ENCODE measurements at regions not wholly inside any gene's neighbourhood (a gene's known extent, or its start where the extent isn't known, plus 50 kb on each side); places are given as distances from the start of the nearest gene placed in this dataset.
"Not testable (repeated sequence)": the region's sequence is repeated elsewhere in the genome, so short reads cannot be mapped to it uniquely, and the experiment has no call there.

DNA sequence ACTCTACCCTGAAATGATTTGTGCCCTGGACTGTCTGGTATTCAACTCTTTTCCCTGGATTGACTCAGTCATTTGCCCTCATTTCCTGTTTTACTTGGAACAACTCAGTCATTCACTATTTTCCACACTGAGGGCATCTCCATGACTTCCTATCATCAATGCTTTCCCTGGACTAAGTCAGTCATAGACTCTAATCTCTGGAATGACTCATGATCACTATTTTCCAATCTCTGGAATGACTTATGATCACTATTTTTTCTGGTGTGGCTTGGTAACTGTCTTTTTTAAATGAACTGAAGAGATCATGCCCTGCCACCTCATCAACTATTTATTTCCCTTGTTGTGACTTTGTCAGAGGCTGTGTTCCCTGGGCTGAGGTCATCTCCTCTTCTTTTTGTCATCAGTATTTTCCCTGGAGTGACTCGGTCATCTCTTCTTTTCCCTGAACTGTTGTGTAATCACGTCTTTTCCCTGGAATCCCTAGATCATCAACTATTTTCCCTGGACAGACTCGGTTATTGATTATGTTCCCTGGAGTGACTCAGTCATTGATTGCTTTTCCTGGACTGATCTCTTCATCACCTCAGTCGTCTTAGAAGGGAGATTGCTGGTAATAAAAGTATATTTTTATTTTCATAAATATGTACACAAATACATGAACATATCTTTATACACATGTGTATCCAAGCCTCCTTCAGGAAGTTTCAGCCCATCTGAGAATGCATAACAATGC lies 327.1 kb upstream of the VCX start:
- DNase-seq (ENCODE audit: low read depth), result peak; percentile 4

DNA sequence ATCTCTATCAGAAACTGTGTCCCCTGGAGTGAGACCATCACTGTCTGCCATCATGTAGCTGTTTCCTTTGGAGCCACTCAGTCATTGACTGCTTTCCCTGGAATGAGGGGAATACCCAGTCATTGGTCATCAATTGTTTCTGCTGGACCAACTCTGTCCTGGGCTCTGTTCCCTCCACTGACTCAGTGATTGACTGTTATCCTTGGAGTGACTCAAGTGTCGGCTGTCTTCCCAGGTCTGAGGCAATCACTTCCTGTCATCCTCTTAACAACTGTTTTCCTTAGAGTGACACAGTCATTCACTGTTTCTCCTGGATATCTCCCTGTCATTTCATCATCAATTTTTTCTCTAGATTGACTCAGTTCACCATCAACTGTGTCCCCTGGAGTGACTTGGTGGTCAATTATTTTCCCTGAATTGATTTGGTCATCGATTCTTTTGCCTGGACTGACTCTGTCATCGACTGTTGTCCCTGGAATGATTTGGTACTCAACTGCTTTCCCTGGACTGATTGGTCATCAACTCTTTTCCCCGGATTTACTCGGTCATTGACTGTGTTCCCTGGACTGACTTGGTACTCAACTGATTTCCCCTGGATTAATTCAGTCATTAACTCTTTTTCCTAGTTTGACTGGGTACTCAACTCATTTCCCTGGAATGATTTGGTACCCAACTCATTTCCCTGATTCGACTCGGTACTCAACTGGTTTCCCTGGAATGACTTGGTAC lies 327.9 kb upstream of the VCX start:
- DNase-seq (ENCODE audit: low read depth), result peak; percentile 6

DNA sequence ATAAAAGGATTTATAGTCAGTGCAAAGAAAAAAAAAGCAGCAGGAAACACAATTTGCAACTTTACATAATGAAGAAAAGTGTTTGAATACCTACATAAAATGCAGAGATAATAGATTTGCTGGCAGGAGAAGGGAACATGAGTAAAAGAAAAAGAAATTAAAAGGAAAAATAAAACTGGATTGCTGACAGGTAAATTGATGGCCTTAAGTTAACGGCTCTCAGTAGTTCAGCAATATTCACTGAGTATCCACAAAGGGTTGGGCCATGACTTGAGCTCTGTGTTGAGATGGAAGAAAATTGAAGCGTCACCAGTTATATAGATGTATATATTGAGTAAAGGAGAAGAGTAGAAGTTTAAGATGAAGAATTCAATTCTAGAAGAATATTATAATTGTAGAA lies 330.1 kb upstream of the VCX start:
- no peak for DNase-seq (ENCODE audit: low read depth)

DNA sequence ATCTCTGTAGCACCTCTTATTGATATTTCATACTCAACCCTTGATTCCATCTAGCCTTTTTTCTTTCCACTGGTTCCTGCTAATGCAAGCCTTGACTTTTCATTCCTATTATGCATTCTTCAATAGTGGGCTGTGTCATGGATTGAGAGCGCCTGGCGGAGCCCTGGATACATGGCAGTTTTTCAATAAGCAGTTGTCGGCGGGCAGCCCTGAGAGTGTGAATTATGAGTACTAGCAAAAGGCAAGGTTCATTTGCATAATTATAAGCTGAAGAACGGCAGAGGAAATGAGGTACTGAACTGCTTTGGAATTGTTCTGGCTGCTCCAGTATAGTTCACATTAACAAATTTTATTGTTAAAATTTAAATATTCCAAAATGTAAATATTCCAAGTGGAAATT lies 339.7 kb upstream of the VCX start:
- DNase-seq (ENCODE audit: low read depth), result no peak

DNA sequence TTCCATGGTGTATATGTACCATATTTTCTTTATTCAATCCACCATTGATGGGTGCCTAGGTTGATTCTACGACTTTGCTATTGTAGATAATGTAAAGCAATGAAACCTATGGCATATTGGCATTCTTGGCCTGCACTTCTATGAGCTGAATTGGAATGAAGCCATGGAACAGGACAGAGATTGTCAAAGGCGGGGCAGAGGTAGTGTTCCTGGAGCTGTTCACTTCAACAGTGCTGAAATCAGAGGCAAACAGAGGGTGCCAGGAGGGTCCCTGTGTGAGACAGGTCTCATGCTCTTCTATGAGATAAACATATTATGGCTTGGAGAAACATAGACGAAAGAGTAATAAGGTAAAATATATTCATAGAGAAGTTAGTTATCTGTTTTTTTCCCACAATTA lies 342.6 kb upstream of the VCX start:
- no peak for DNase-seq (ENCODE audit: low read depth)

DNA sequence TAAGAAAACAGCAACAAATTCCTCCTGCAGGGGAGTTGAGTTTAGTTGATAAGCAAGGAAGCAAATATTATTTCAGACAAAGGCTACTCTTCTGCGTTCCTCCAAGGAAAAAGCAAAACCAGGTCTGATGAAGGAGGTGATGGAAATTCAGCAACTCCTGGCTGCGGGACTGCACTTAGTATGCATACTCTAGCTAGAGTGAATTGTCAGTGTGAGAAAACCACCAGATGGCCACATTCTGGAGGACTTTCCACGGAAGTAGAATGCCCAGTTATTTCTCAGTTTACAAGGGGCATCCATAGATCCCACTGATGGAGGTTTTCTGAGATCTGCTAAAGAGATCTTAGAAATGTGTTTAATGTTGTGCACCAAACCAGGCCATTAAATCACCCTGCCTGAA lies 338.6 kb upstream of the PUDP start:
- no peak for DNase-seq (ENCODE audit: low read depth)

DNA sequence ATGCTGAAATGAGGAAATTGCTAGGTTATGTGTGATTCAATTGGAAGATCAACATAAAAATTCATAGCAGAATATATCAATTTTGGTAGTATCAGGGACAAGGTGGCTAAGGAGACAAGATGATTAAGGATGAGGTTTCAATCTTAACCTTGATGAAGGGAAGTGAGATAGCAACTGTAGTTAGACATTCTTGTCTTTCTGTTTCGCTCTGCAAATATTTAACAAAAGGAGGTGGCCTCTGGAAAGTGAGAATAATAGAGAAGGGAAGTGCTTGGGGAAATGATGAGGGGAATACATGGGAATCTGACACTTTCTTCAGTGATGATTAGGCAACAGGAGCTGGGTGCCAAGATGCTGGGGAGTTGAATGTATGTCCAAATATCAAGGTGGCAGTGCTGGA lies 337.1 kb upstream of the PUDP start:
- no peak for DNase-seq (ENCODE audit: low read depth)

DNA sequence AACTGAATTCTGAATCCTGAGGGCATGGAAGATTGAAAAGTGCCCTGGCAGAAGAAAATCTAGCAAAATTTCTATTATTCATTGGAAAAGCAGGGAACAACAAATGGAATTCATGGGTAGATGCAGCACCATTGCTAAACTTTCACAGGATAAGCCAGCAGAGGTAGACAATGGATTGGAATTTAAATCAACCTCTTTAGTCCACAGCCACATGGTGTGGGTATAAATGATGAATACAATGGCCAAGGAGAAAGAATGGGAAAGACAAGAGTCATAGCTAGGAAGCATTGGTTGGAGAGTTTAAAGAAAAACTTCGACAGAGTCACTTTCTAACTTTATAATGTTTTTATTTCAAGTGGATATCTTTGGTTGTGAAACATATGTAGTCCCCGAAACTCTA lies 332.8 kb upstream of the PUDP start:
- DNase-seq (ENCODE audit: low read depth), result no peak

DNA sequence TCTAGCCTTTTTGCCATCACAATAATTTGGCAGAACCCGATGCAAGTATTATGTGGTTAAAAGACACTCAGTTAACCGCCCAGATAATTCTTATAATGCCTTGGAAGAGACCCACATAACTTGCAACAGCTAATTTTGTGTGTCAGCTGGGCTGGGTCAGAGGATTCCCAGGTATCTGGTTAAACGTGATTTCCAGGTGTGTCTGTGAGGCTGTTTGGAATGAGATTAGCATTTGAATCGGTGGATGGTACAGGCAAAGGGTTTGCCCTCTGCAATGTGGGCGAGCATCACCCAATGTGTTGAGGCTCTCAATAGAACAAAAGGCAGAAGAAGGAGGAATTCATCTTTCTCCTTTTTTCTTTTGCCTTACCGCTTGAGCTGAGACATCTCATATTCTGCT lies 314.2 kb upstream of the PUDP start:
- no peak for DNase-seq (ENCODE audit: low read depth)

DNA sequence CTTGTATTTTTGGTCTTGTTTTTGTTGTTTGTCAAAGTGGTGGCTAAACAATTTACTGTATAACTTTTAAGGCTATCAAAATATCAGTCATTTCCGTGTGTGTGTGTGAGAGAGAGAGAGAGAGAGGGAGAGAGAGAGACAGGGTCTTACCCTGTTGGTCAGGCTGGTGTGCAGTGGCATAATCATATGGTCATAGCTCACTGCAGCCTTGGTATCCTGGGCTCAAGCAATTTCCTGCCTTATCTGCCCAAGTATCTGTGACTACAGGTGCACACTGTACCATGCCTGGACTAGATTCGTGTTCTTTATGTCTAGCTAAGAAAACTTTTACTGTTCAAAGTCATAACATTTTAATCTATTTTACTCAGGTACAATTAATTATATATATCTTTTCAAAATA lies 313.1 kb upstream of the PUDP start:
- DNase-seq (ENCODE audit: low read depth), result not testable (repeated sequence)

DNA sequence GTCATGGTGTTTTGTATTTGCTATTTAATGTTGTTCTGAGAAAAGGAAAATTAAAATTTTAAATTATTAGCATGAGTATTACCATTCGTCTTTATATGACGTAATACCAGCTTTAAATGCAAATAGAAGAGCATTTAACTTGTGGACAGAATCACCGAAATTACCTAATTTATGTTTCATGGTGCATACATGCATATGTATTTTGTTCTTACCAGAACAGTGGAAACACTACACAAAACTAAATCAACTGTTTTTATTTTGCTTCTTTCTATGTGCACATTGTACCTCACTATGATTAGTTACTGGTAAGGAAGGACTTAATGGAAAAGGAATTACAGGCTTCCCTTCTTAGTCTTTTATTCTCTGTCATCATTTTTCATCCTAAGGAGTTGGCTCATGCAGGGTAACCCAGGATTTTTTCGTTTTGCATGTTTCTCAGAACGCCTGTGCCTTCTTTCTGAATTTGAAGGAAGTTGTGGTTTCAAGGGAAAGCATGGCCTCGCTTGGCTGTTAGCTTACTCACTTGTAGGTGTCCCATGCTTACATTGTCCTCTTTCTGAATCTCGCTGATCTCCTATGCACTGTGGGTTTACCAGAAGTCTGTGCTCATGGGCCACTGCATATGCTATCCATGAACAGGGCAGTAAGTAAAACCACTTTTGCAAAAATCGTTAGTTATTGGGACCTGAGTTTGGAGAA lies 300.0 kb upstream of the PUDP start:
- no peak for DNase-seq (ENCODE audit: low read depth)

DNA sequence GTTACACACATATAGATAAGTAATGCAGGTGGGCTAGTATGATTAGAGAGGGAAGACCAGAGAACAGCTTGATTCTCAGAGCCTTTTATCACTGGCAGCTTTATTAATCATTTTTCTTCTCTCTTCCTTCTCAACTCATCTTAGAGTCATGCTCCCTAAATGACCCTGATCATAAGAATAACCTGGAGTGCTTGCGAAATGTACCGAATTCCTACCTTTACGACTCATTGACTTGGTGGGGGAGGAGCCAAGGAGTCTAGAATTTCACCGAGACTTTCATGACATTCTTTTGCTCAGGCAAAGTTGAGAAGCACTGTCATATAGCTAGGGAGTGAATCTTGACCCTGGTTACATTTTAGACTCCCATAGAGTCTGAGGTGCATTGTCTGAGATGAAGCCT lies 298.9 kb upstream of the PUDP start:
- DNase-seq (ENCODE audit: low read depth), result no peak

DNA sequence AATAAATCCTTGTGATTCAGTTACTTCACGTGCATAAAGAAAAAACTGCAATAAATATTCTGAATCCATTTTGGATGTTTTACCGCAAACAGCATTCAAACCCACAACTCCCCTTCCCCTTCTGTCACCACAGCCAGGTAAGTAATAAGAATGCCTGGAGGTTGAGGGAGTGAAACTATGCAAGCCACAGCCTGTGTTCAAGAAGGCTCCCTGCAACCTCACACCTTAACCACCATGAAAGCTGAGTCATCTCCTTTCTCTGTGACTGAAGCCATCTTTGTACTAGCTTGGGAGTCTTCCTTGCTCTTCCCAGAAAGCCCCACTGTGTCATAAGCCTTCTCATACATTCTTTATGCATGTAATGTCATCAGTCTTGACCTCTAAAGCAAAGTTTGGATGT lies 297.0 kb upstream of the PUDP start:
- DNase-seq (ENCODE audit: low read depth), result no peak

DNA sequence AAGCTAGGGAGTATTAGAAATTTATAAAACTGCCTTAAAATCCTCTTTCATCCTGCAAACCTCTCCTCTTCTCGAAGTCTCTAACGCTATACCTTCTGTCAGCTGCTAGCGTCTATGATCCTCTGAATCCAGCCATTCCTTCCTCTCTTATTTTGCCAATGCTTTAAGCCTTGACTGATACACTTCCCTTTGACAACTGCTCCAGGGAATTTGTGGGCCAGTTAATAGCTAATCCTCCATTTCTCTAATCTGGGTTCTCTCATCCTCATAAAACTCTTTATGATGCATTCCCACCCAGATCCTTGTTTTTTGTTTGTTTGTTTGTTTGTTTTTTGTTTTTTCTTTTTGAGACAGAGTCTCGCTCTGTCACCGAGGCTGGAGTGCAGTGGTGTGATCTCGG lies 293.6 kb upstream of the PUDP start:
- DNase-seq (ENCODE audit: low read depth), result no peak

DNA sequence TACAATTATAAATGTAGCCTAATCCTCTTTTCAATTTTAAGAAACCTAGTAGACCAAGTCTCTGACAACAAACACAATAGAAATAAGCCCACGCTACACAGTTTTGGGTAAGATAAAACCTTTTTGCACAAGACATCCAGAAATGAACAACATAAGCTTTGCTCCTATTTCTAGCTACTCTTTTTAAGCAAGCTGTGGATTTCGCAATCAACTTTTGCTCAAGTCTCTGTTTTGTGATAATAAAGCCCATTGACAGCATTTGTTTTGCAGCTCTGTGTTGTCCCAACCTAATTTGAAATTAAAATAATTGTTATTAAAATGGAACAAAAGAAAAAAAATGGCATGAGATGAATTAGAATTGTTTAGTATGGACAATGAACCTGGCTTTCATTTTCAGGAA lies 287.9 kb upstream of the PUDP start:
- peak; percentile 2 for DNase-seq (ENCODE audit: low read depth)

DNA sequence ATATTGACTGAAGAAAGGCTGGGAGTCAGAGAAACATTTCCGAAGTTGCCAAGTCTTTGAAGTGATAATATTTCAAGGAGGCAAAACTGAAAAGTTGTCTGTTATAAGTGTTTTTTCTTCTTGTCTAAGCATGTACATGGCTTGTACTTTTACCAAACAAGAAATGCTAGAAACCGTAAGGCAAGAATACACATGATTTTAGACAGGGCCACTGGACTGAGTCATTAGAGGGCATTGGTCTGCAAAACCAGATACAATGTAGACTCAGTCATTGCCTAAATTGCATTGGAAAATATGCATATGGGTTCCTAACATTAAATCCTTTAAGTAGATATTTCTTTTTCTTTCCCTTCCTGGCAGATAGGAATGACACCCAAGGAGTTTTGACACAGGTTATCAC lies 284.9 kb upstream of the PUDP start:
- DNase-seq (ENCODE audit: low read depth), result no peak

DNA sequence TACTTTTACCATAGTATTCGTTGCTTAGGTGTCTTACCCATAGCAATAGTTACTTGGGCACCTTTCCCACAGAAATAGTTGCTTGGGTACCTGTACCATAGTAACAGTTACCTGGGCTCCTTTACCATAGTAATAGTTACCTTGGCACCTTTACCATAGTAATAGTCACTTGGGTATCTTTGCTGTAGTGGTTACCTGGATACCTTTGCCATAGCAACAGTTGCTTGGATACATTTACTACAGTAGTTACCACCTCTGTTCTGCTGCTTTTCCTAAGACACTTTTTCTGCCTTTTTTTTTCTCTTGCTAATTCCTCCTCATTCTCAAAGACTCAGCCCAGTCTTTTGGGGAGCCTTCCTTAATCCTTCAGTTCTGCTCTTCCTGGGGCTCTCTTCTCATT lies 272.8 kb upstream of the PUDP start:
- no peak for DNase-seq (ENCODE audit: low read depth)

DNA sequence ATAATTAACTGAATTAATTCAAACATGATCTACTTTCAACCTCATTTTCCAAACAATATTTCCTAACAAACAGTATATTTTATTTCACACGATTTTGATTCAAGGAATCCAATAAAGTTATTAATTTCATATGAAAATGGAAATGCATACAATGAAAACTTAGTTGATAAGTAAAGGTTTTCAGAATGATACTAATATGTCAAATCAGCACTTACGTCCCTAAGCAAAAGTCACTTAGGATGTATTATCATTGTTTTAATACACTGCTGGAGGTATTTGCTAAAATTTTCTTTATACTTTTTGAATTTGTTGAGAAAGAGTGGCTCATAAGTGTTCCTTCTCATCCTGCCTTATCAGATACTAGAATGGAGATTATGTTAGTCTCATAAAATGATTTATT lies 266.8 kb upstream of the PUDP start:
- no peak for DNase-seq (ENCODE audit: low read depth)

DNA sequence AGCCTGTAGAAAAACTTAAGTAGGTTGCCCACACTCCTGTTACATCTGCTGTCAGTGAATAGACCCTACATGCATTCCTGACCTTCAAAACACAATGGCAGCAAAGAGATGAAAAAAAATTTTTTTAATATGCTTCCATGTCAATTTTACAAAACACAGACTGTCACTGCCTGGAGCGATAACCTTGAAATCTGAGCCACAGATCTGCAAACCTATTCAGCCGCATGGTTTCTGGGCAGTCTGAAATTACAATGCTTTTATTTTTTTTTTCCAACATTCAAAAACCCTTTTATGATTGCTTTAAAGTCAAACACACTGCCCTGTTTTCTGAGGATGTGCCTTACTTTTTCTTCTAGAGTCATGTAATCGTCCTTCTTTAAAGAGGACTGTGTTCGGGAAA lies 264.9 kb upstream of the PUDP start:
- no peak for DNase-seq (ENCODE audit: low read depth)

DNA sequence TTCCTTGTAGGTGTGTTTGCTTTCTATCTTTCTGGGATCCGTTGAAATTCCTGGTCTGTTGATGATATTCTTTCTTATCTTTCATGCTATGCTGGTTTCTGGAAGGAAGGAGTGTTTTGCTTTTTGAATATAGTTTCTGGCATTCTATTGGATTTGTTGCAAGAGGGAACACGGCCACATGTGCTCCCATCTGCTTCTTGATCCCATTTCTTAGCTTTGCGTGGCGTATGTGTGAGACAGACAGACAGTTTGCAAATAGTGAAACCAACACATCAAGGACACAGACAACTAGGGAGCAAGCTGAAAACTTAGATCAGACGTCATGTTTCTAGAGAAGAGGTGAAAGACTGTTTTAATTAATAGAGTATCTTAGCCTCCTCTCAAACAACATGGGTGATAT lies 261.9 kb upstream of the PUDP start:
- DNase-seq (ENCODE audit: low read depth), result no peak

DNA sequence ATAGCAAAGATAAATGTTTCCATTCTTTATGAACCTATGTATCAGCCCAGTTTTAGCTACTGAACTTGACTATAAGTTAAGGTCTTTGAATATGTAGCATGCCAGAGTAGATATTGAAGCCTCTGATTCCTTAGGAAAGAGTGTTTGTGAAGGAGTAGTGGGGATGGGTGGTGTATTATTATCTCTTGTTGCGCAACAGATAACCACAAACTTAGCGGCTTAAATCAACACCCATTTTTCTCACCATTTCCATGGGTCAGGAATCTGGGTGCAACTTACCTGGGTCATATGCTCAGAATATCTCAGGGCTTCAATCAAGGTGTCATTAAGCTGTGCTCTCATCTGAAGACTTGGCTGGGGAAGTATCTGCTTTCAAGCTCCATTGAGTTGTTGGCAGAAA lies 251.4 kb upstream of the PUDP start:
- no peak for DNase-seq (ENCODE audit: low read depth)

DNA sequence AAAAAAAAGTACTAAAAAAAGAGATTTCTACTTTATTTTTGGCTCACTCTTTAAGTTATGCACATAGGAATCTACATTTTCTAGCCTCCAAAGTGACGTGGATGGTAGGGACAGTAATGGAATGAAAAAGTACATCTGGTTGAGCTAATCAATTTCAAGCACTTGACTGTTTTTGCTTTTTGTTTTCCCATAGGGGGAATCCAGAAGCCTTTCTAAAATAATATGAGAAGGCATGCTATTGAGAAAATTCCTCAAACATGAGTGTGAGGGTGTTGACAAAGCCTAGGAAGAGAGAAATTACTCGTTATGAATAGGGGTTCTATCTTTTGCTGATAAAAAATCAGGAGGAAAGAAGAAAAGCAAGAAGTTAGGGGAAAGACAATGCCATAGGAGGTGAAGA lies 242.5 kb upstream of the PUDP start:
- no peak for DNase-seq (ENCODE audit: low read depth)

DNA sequence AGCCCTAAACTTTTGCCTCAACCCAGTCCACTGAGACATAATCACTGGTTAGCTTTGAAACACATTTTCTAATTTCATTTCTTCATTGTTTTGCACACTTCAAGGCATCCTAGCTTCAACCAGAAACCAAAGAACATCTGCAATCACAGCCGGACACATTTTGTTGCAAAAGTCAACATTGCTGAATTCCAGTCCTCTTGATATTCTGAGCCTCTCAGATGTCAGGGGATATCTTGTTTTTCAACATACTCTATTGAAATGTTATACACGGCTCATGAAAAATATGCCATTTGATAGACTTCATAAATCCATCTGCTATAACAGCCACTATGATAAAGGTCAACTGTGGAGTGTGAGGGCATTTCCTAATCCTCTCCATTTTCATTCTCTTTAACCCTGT lies 241.6 kb upstream of the PUDP start:
- DNase-seq (ENCODE audit: low read depth), result no peak

DNA sequence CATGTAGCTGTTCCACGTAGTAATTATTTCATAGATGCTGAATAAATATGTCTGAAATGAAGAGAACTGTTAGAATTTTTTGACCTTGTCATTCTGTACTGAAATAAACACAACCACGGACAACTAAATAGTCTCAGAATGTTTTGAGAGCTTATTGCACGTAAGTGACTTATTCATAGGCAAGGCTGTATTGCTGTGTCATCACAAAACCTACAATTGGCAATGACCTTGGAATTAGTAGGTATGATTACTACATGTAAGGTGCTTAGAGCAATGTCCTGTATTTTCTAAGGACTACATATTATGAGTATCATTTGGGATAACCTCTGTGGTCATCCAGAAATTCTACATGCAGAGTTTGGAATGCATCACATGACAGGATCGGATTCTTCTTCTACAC lies 237.2 kb upstream of the PUDP start:
- DNase-seq (ENCODE audit: low read depth), result no peak
